GM13977 (cell line): ENCODE measurements at regions not wholly inside any gene's neighbourhood (a gene's known extent, or its start where the extent isn't known, plus 50 kb on each side); places are given as distances from the start of the nearest gene placed in this dataset.

Experiments
- DNase-seq: peaks from one replicate; pipeline ENCODE4 v3.0.0; 2012; ENCODE audit warnings: low spot score
- in situ Hi-C: fragments of 300-500 bp; cut with MboI; formaldehyde crosslinking; loops from one replicate; pipeline ENCODE4 v1.12.0; 2022; ENCODE audit warnings: low sequenced_read_pairs, low pct_unique_long_range_greater_than_20kb, mixed read lengths, inconsistent platforms; ENCODE audit not compliant: unreplicated experiment
- TF ChIP-seq, protein P1 (sequence below): IDR thresholded peaks from 2 replicates; pipeline ENCODE4 v1.5.1; 2012; ENCODE audit warnings: mild to moderate bottlenecking, control low read depth; ENCODE audit not compliant: insufficient read depth; ENCODE audit errors: extremely low read depth, missing control alignments

DNA sequence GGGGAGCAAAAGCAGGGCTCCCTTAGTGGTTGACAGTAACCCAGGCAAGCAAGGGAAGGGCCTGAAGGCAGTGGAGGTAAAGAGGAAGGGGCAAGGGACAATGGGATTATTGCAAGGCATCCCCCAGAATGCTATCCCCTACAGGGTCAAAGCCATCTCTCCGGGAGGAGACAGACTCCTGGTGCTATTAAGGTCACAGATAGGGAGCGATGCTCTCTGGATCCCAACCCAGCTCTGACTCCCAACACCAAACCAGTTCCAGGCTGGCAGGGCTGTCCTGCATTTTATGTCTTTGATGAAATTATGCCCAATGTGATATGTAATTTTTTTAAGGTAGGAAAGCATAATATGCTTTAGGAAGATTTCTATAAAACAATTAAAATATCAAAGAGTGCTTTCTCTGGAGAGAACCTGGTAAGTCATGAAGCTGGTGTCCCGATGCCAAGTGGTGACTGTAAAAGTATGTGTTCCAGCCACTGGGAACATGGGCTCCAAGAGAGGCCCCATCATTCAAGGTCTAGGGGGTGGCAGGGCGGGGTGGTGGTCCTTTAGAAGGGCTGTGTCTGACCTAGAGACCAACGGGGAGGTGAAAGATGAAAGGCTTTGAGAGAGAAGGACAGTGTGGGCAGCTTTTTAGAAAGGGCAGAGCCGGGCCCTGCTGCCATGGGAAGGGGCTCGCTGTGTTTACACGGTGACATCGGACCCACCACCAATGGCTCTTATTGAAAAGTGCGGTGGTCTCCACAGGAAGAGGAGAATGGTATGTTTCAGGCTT, 276.5 kb downstream of the CDC5L start:
- in situ Hi-C loops: loop anchor here (25.0 kb wide), 1 partner anchor 1248 kb away; no protein-coding TSS in a partner anchor
- TF ChIP-seq, protein P1, sequence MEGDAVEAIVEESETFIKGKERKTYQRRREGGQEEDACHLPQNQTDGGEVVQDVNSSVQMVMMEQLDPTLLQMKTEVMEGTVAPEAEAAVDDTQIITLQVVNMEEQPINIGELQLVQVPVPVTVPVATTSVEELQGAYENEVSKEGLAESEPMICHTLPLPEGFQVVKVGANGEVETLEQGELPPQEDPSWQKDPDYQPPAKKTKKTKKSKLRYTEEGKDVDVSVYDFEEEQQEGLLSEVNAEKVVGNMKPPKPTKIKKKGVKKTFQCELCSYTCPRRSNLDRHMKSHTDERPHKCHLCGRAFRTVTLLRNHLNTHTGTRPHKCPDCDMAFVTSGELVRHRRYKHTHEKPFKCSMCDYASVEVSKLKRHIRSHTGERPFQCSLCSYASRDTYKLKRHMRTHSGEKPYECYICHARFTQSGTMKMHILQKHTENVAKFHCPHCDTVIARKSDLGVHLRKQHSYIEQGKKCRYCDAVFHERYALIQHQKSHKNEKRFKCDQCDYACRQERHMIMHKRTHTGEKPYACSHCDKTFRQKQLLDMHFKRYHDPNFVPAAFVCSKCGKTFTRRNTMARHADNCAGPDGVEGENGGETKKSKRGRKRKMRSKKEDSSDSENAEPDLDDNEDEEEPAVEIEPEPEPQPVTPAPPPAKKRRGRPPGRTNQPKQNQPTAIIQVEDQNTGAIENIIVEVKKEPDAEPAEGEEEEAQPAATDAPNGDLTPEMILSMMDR: no peak
- DNase-seq: no peak

DNA sequence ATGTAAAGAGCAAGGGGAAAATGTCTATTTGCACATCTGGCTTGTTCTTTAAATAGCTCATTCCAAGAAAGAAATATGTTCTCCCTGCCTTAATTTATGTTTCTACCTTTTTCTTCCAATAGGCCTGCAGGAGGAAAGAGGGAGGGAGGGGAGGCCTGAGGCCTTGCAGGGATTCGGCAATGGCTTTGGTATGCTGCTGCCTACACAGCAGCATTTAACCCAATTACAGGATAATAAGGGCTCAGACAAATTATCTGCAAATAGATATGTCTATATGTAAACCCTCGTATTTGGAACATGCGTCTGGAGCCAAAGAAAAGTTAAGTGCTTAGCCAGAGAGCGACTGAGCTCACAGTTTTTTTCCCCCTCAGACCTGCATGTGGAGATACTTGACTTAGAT, 277.2 kb downstream of the CDC5L start:
- no peak for DNase-seq
- TF ChIP-seq, protein P1: no peak
- in situ Hi-C loops: loop anchor here (25.0 kb wide), 1 partner anchor 1248 kb away; no protein-coding TSS in a partner anchor

DNA sequence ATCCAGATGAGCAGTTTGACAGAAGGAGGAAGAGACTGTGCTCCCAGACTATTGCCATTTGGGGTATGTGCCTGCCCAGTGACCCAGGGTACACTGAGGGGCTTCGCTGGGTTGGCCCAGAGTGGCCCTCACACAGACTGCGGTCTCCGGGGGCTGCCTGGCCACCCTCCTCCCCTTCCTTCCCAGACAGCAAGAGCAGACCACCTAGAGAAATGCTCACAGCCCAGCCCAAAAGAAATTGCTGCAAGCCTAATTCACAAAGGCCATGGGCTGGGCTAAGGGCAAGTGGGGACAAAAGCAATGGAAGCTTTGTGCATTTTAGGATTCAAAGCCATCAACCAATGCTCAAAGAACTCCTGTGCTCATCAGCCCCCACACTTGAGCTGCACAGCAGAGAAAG, 277.6 kb downstream of the CDC5L start:
- in situ Hi-C loops: loop anchor here (25.0 kb wide), 1 partner anchor 1247 kb away; no protein-coding TSS in a partner anchor
- no peak for DNase-seq
- TF ChIP-seq, protein P1: no peak

DNA sequence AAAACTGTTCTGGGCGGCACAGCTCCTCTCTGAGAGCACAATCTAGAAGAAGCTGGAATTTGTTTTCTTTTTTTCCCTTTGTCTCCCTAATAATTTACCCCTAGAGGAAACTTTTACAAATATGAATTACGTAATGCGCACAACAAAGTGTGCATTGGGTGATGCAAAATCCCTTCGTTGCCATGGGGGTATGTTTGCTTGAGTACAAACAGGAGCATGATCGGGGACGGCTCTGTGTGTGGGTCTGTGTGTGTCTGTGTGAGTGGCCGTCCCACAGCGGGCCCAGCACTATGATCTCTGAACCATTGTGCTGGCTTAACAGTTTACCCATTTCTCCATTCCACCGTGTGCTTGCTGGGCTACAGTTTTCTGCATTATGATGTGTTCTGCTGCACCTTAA, 278.2 kb downstream of the CDC5L start:
- TF ChIP-seq, protein P1: no peak
- DNase-seq: no peak
- in situ Hi-C loops: loop anchor here (25.0 kb wide), 1 partner anchor 1247 kb away; no protein-coding TSS in a partner anchor

DNA sequence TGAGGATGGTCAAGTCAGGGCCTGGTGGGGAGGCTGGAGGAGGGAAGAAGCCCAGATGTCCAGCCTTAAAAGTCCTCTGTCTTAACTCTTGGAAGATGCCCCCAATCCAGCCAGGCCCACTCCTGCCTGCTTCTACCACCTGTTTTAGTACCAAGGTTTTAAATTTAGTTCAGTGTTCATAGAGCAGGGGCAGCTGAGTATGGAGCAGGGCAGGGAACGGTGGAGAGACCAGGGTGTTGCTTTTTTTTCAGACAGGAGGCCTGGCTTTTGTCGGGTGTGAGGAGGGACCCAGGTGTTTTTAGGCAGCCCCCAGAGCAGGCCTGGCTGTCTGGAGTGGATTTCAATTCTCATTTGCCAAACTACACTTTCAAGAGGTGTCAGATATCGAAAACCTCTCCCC, 278.8 kb downstream of the CDC5L start:
- in situ Hi-C loops: loop anchor here (25.0 kb wide), 1 partner anchor 1246 kb away; no protein-coding TSS in a partner anchor
- no peak for DNase-seq
- TF ChIP-seq, protein P1: no peak

DNA sequence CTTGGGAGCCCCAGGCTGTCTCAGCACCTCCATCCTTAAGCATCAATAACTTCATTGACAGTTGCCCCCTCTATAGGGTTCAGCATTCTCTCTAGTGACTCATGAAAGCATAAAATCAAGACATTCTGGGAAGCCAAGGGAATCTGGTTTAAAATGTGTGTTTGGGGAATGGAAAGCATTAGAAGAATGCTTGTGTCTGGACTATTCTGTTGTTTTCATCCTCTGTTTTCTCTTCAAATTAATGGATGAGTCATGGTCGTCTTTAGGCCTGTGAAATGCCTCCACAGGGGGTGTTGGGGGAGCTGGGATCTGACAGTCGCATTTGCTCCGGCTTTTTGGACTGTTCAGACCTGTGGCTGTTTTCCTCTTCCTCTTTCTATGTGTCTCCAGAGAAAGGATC, 279.7 kb downstream of the CDC5L start:
- DNase-seq: no peak
- TF ChIP-seq, protein P1: no peak
- in situ Hi-C loops: loop anchor here (25.0 kb wide), 1 partner anchor 1245 kb away; no protein-coding TSS in a partner anchor
